Gastroesophageal sphincter (tissue), 3 donors: ENCODE measurements at regions not wholly inside any gene's neighbourhood (a gene's known extent, or its start where the extent isn't known, plus 50 kb on each side); places are given as distances from the start of the nearest gene placed in this dataset.

ENCODE experiments used
- EP300 ChIP-seq: sonication (generic); formaldehyde crosslinking; IDR thresholded peaks from one replicate; pipeline ENCODE4 v1.6.1; 2017; ENCODE audit warnings: antibody characterized with exemption, mild to moderate bottlenecking
- POLR2A ChIP-seq, 2 donors: fragments of 450-650 bp; IDR thresholded peaks; one replicate each; pipeline ENCODE4 v1.6.1; 2017; ENCODE audit warnings: antibody characterized with exemption in 2 of 2, mild to moderate bottlenecking in 2 of 2, moderate library complexity in 1 of 2
- TF ChIP-seq, protein P1 (sequence below), 4 experiments: fragments of 200-600 bp in 2 of 4; fragments of 450-650 bp in 2 of 4; sonication (generic) in 1 of 4; IDR thresholded peaks; one replicate each; pipeline ENCODE4 v1.5.1; 2017 to 2019; ENCODE audit warnings: antibody characterized with exemption in 4 of 4, mild to moderate bottlenecking in 2 of 4, moderate library complexity in 2 of 4

DNA sequence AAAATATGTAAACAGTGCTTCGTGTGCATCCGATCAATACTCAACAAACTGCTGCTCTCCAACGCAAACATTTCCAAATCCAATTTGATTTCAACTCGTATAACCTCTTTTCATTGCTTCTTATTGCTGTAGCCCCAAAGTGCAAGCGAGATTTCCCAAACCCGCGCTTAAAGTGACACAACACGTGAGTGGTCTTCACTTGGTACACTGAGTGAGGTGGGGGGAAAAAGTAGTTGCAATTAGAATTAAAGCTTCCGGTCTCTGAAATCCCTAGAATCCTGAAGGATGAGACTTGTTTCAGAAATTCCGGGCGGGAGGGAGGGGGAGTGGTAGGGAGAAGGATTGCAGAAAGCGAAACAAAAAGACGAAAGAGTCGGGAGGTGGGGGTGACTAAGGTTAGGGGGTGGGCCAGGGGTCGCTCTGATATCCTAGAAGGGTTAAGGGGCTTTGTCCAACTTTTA lies 387.5 kb downstream of the BCAT1 start:
- TF ChIP-seq, protein P1, sequence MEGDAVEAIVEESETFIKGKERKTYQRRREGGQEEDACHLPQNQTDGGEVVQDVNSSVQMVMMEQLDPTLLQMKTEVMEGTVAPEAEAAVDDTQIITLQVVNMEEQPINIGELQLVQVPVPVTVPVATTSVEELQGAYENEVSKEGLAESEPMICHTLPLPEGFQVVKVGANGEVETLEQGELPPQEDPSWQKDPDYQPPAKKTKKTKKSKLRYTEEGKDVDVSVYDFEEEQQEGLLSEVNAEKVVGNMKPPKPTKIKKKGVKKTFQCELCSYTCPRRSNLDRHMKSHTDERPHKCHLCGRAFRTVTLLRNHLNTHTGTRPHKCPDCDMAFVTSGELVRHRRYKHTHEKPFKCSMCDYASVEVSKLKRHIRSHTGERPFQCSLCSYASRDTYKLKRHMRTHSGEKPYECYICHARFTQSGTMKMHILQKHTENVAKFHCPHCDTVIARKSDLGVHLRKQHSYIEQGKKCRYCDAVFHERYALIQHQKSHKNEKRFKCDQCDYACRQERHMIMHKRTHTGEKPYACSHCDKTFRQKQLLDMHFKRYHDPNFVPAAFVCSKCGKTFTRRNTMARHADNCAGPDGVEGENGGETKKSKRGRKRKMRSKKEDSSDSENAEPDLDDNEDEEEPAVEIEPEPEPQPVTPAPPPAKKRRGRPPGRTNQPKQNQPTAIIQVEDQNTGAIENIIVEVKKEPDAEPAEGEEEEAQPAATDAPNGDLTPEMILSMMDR (IDR thresholded peaks at IDR 0.05): no peak
- TF ChIP-seq POLR2A (IDR thresholded peaks at IDR 0.05) (no peak), EP300 (no peak)
